Sigmoid colon (tissue), 4 donors: ENCODE measurements at regions not wholly inside any gene's neighbourhood (a gene's known extent, or its start where the extent isn't known, plus 50 kb on each side); places are given as distances from the start of the nearest gene placed in this dataset.

Experiments used
- CTCF ChIP-seq, 4 experiments: fragments of 450-650 bp in 3 of 4; fragments of 200-600 bp in 1 of 4; IDR thresholded peaks; one replicate each; pipeline ENCODE4 v1.5.1; 2016 to 2019; ENCODE audit warnings: antibody characterized with exemption in 4 of 4, mild to moderate bottlenecking in 3 of 4, moderate library complexity in 2 of 4
- POLR2A ChIP-seq, 2 donors: fragments of 450-650 bp; IDR thresholded peaks; one replicate each; pipeline ENCODE4 v1.6.1; 2016; ENCODE audit warnings: antibody characterized with exemption in 2 of 2, mild to moderate bottlenecking in 2 of 2, moderate library complexity in 2 of 2
- POLR2AphosphoS5 ChIP-seq, 4 donors: sonication (generic); formaldehyde crosslinking; IDR thresholded peaks; one replicate each; pipeline ENCODE4 v1.6.1; 2017; ENCODE audit warnings: antibody characterized with exemption in 4 of 4

DNA sequence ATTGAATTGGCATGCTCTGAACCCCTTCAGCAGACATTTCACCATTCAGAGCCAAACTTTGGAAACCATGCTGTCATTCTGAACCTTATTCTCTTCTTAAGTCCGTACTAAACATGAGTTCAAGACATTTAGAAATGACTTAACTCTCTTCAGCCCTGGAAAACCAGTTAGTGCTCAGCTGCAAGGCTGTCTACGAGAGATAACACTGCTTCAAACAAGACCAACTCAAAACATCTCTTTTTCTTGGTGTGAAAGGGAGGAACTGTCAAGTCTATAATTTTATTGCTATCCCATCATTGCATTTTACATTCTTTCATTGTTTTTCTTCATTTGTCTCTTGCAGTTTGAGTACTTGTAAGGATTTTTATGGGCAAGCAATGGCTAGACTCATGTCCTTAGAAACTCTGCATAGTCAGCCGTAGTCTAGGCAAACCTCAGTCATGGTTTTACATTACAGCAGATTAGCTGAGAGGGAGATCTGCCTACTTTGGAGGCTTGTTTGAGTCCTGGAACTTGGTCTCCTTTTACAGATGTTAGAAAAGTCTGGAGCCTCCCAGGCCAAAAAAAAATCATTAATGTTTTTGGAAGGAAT lies 120.6 kb upstream of the JADE1 start:
- TF ChIP-seq CTCF (IDR thresholded peaks at IDR 0.05) (no peak), POLR2A (IDR thresholded peaks at IDR 0.05) (no peak), POLR2AphosphoS5 (IDR thresholded peaks at IDR 0.05) (no peak)
